Panc1 (cell line): ENCODE measurements at regions not wholly inside any gene's neighbourhood (a gene's known extent, or its start where the extent isn't known, plus 50 kb on each side); places are given as distances from the start of the nearest gene placed in this dataset.

Source experiments
- ATAC-seq: fragments of 200-7000 bp; cut with Tn5 transposase; 2 replicates; pipeline ENCODE4 v1.9.1; 2020; ENCODE audit warnings: mild to moderate bottlenecking, moderate library complexity
- BruUV-seq: library from RNA; stranded (reverse); fragments of 400-500 nt; replicated peaks from 2 replicates; lab custom pipeline; 2021; lab: Mats Ljungman, UMichigan
- CTCF ChIA-PET: fragments of 300-600 bp; sonication (Branson Sonifier 250); formaldehyde crosslinking; loops from one replicate; lab custom pipeline; 2022; ENCODE audit warnings: antibody characterized with exemption; lab: Charles Lee
- POLR2A ChIA-PET: fragments of 300-600 bp; sonication (Branson Sonifier 250); formaldehyde crosslinking; loops from one replicate; lab custom pipeline; 2022; ENCODE audit warnings: antibody characterized with exemption; lab: Charles Lee
- DNase-seq: peaks from one replicate; pipeline ENCODE4 v3.0.0-alpha.2; 2010; ENCODE audit warnings: low read depth, low spot score
- H3K27ac ChIP-seq: 2 replicates; pipeline ENCODE4 v1.5.1; 2011; ENCODE audit warnings: mild to moderate bottlenecking, low read length, inconsistent platforms
- H3K27me3 ChIP-seq: fragments of 200-500 bp; sonication (Bioruptor generic); 2 replicates; pipeline ENCODE4 v1.6.0; 2014; ENCODE audit warnings: low read length, inconsistent platforms; ENCODE audit not compliant: control insufficient read depth, insufficient read depth
- H3K36me3 ChIP-seq: fragments of 200-500 bp; sonication (Bioruptor generic); 2 replicates; pipeline ENCODE4 v1.5.1; 2014; ENCODE audit warnings: inconsistent platforms, mild to moderate bottlenecking, low read length, moderate library complexity; ENCODE audit not compliant: control insufficient read depth, insufficient read depth
- H3K4me1 ChIP-seq: 2 replicates; pipeline ENCODE4 v1.5.1; 2011; ENCODE audit warnings: inconsistent platforms, mild to moderate bottlenecking, low read length, moderate library complexity; ENCODE audit not compliant: control insufficient read depth, insufficient read depth
- H3K4me3 ChIP-seq, 2 experiments: 2 replicates each; pipeline ENCODE4 v1.5.1; 2011 to 2012; ENCODE audit warnings: low read depth in 2 of 2, low read length in 2 of 2, mild to moderate bottlenecking in 2 of 2, inconsistent platforms in 1 of 2, moderate library complexity in 1 of 2
- H3K9me3 ChIP-seq: fragments of 200-500 bp; sonication (Bioruptor generic); 2 replicates; pipeline ENCODE4 v1.5.1; 2014; ENCODE audit warnings: low read depth, mild to moderate bottlenecking, inconsistent platforms, low read length, moderate library complexity; ENCODE audit not compliant: control insufficient read depth, insufficient read depth
- CTCF ChIP-seq: fragments of 450-650 bp; IDR thresholded peaks from 2 replicates; pipeline ENCODE4 v1.5.1; 2017; ENCODE audit warnings: mild to moderate bottlenecking
- POLR2AphosphoS5 ChIP-seq: IDR thresholded peaks from 2 replicates; pipeline ENCODE4 v1.6.1; 2012; ENCODE audit warnings: mild to moderate bottlenecking, low read depth, low read length, moderate library complexity
- SIN3A ChIP-seq: IDR thresholded peaks from 2 replicates; pipeline ENCODE4 v1.6.1; 2012; ENCODE audit warnings: low read depth, mild to moderate bottlenecking, low read length, moderate library complexity, borderline replicate concordance; ENCODE audit not compliant: insufficient read depth
- TCF7L2 ChIP-seq: IDR thresholded peaks from 2 replicates; pipeline ENCODE4 v1.6.1; 2011; ENCODE audit warnings: mild to moderate bottlenecking, low read depth, low read length, inconsistent platforms
- in situ Hi-C: cut with HindIII; loops from 2 replicates; pipeline ENCODE4 v1.10.0; 2016; ENCODE audit warnings: low sequenced_read_pairs, low pct_unique_long_range_greater_than_20kb
- intact Hi-C: fragments of 100-400 bp; cut with micrococcal nuclease; formaldehyde crosslinking; loops from one replicate; pipeline ENCODE4 v1.10.0; 2022; ENCODE audit not compliant: unreplicated experiment
- TF ChIP-seq, protein P1 (sequence below), 2 experiments: IDR thresholded peaks; 2 replicates each; pipeline ENCODE4 v1.6.1; 2011 to 2012; ENCODE audit warnings: low read depth in 2 of 2, control low read depth in 1 of 2, low read length in 1 of 2, mild to moderate bottlenecking in 1 of 2, moderate library complexity in 1 of 2; ENCODE audit not compliant: insufficient read depth in 1 of 2

GRCh38 chr13:72647422-72647821 lies 80.0 kb downstream of the MZT1 start:
- H3K27me3 ChIP-seq, result no peaks in the 10 kb centered on the region
- in situ Hi-C loops (no loop called here), intact Hi-C loops (no loop called here)
- no peak overlapping the region for H3K4me3 ChIP-seq
- no peak overlapping the region for H3K27ac ChIP-seq
- ChIA-PET CTCF (no interaction called here), POLR2A (no interaction called here)
- TF ChIP-seq CTCF (no peak), POLR2AphosphoS5 (no peak), SIN3A (no peak), TCF7L2 (no peak)
- TF ChIP-seq, protein P1, sequence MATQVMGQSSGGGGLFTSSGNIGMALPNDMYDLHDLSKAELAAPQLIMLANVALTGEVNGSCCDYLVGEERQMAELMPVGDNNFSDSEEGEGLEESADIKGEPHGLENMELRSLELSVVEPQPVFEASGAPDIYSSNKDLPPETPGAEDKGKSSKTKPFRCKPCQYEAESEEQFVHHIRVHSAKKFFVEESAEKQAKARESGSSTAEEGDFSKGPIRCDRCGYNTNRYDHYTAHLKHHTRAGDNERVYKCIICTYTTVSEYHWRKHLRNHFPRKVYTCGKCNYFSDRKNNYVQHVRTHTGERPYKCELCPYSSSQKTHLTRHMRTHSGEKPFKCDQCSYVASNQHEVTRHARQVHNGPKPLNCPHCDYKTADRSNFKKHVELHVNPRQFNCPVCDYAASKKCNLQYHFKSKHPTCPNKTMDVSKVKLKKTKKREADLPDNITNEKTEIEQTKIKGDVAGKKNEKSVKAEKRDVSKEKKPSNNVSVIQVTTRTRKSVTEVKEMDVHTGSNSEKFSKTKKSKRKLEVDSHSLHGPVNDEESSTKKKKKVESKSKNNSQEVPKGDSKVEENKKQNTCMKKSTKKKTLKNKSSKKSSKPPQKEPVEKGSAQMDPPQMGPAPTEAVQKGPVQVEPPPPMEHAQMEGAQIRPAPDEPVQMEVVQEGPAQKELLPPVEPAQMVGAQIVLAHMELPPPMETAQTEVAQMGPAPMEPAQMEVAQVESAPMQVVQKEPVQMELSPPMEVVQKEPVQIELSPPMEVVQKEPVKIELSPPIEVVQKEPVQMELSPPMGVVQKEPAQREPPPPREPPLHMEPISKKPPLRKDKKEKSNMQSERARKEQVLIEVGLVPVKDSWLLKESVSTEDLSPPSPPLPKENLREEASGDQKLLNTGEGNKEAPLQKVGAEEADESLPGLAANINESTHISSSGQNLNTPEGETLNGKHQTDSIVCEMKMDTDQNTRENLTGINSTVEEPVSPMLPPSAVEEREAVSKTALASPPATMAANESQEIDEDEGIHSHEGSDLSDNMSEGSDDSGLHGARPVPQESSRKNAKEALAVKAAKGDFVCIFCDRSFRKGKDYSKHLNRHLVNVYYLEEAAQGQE (IDR thresholded peaks at IDR 0.05; ENCODE audit: insufficient read depth in 1 of 2, low read depth in 2 of 2, low read length in 1 of 2), result no peak
- ATAC-seq, result no peak
- no TSS peak for BruUV-seq
- no peak for DNase-seq
- H3K36me3 ChIP-seq, result no peaks in the 10 kb centered on the region
- no peaks in the 10 kb centered on the region for H3K9me3 ChIP-seq
- no peaks in the 10 kb centered on the region for H3K4me1 ChIP-seq

- ATAC-seq, result no peak
- H3K4me1 ChIP-seq, result no peaks in the 10 kb centered on the region
These were observed 81.9 kb downstream of the MZT1 start for GRCh38 chr13:72645521-72645920.

DNA sequence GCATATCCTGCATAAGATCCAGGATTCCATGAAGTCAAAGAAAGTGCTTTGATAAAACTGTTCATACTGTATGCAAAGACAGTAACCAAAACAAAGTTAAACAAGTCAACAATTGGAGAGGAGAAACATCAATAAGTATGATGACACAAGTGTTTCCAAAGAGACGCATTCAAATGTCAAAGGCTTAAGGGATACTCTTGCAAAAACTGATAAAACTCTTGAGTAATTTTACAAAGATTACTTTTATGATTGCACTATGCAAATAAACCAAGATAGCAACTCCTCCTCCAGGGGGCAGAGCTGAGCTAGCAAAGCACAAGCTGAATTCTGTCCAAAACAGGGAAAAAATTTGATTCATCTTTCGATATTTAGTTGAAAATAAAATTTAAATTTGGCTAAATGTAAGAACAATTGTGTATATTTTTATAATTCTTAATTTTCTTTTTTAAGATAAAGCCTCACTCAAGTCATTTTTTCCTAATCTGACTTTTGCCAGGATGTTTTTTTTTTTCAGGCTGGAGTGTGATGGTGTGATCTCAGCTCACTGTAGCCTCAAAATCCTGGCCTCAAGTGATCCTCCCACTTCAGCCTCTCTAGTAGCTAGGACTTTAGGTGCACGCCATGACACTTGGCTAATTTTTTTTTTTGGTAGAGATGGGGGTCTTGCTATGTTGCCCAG lies 84.0 kb downstream of the MZT1 start:
- POLR2A ChIA-PET, result no interaction called here
- intact Hi-C loops, result no loop called here
- H3K4me3 ChIP-seq, result no peak overlapping the region
- H3K9me3 ChIP-seq, result no peaks in the 10 kb centered on the region
- DNase-seq, result no peak
- H3K36me3 ChIP-seq, result no peaks in the 10 kb centered on the region
- no TSS peak for BruUV-seq
- CTCF ChIA-PET, result interaction anchor here (0.7 kb wide), 1 partner anchor 56 kb away, joined by 4 read pairs; no protein-coding TSS in a partner anchor
- TF ChIP-seq, protein P1 (IDR thresholded peaks at IDR 0.05; ENCODE audit: insufficient read depth in 1 of 2, low read depth in 2 of 2, low read length in 1 of 2), result no peak
- no peak for TF ChIP-seq SIN3A
- TF ChIP-seq CTCF, result peak; percentile 58; the same call in 1 of the 2 replicates
- no peaks in the 10 kb centered on the region for H3K27me3 ChIP-seq
- in situ Hi-C loops, result no loop called here
- H3K4me1 ChIP-seq, result no peaks in the 10 kb centered on the region
- ATAC-seq, result no peak
- H3K27ac ChIP-seq, result no peak overlapping the region

More at GRCh38 chr13:72645521-72645920, 81.9 kb downstream of the MZT1 start:
- Histone ChIP-seq H3K4me3 (no peak overlapping the region), H3K36me3 (no peaks in the 10 kb centered on the region), H3K27ac (no peak overlapping the region), H3K27me3 (no peaks in the 10 kb centered on the region), H3K9me3 (no peaks in the 10 kb centered on the region)
- ChIA-PET POLR2A (no interaction called here), CTCF (no interaction called here)
- intact Hi-C loops (no loop called here), in situ Hi-C loops (no loop called here)
- BruUV-seq, result no TSS peak
- TF ChIP-seq POLR2AphosphoS5, result no peak
- no peak for TF ChIP-seq TCF7L2
- DNase-seq, result no peak
